HEK293 (cell line): ENCODE measurements at regions not wholly inside any gene's neighbourhood (a gene's known extent, or its start where the extent isn't known, plus 50 kb on each side); places are given as distances from the start of the nearest gene placed in this dataset.

Experiments
- CTCF ChIA-PET: fragments of 350-600 bp; formaldehyde crosslinking; extraction: SDS; loops from one replicate; lab custom pipeline; 2021; ENCODE audit warnings: antibody characterized with exemption; lab: Yijun Ruan, JAX
- POLR2A ChIA-PET: fragments of 300-600 bp; formaldehyde crosslinking; extraction: SDS; loops from one replicate; lab custom pipeline; 2020; ENCODE audit warnings: antibody characterized with exemption, inconsistent platforms; lab: Yijun Ruan, JAX
- H3K27ac ChIP-seq: fragments of 200-500 bp; sonication (Bioruptor generic); 2 replicates; pipeline ENCODE4 v1.5.1; 2014; ENCODE audit warnings: low read depth, low read length, control low read depth, inconsistent platforms; ENCODE audit errors: extremely low read depth
- H3K36me3 ChIP-seq, 2 experiments: fragments of 200-500 bp in 1 of 2; sonication (Bioruptor generic) in 1 of 2; 1 replicate in 1 of 2; 2 replicates in 1 of 2; pipeline ENCODE4 v1.5.1; 2014 to 2017; ENCODE audit warnings: inconsistent platforms in 2 of 2, low read length in 2 of 2; ENCODE audit not compliant: control insufficient read depth in 2 of 2, insufficient read depth in 1 of 2
- H3K4me1 ChIP-seq: fragments of 200-500 bp; sonication (Bioruptor generic); 2 replicates; pipeline ENCODE4 v1.5.1; 2014; ENCODE audit warnings: mild to moderate bottlenecking, low read length, inconsistent platforms; ENCODE audit not compliant: control insufficient read depth, insufficient read depth
- H3K4me3 ChIP-seq: 2 replicates; pipeline ENCODE4 v1.5.1; 2011; ENCODE audit warnings: low read depth, mild to moderate bottlenecking, control low read depth, low read length, moderate library complexity
- H3K9me3 ChIP-seq: fragments of 200-500 bp; sonication (Bioruptor generic); 2 replicates; pipeline ENCODE4 v1.5.1; 2014; ENCODE audit warnings: low read depth, low read length, inconsistent platforms; ENCODE audit not compliant: control insufficient read depth, insufficient read depth
- AEBP2 ChIP-seq: fragments of 450-650 bp; formaldehyde crosslinking; IDR thresholded peaks from 2 replicates; pipeline ENCODE4 v1.5.1; 2016; ENCODE audit warnings: missing biosample characterization, missing genetic modification characterization, borderline replicate concordance
- BCL11A ChIP-seq: fragments of 450-650 bp; formaldehyde crosslinking; IDR thresholded peaks from 2 replicates; pipeline ENCODE4 v1.5.1; 2016; ENCODE audit warnings: low read depth, missing biosample characterization, missing genetic modification characterization
- BCL6B ChIP-seq: fragments of 450-650 bp; formaldehyde crosslinking; IDR thresholded peaks from 2 replicates; pipeline ENCODE4 v1.5.1; 2017; ENCODE audit warnings: missing biosample characterization, missing genetic modification characterization
- ELK4 ChIP-seq: IDR thresholded peaks from 2 replicates; pipeline ENCODE4 v1.6.1; 2011; ENCODE audit warnings: mild to moderate bottlenecking, low read depth, low read length, borderline replicate concordance
- GLI4 ChIP-seq: fragments of 450-650 bp; formaldehyde crosslinking; IDR thresholded peaks from 2 replicates; pipeline ENCODE4 v1.5.1; 2016; ENCODE audit warnings: missing biosample characterization, missing genetic modification characterization
- KLF10 ChIP-seq: fragments of 450-650 bp; IDR thresholded peaks from 2 replicates; pipeline ENCODE4 v1.5.1; 2018; ENCODE audit warnings: missing biosample characterization, mild to moderate bottlenecking, missing genetic modification characterization
- OSR2 ChIP-seq: fragments of 450-650 bp; formaldehyde crosslinking; IDR thresholded peaks from 2 replicates; pipeline ENCODE4 v1.5.1; 2016; ENCODE audit warnings: missing biosample characterization, missing genetic modification characterization
- TSHZ1 ChIP-seq: fragments of 450-650 bp; formaldehyde crosslinking; IDR thresholded peaks from 2 replicates; pipeline ENCODE4 v1.5.1; 2016; ENCODE audit warnings: missing biosample characterization, missing genetic modification characterization, borderline replicate concordance
- ZBTB21 ChIP-seq: fragments of 450-650 bp; formaldehyde crosslinking; IDR thresholded peaks from 2 replicates; pipeline ENCODE4 v1.5.1; 2017; ENCODE audit warnings: missing biosample characterization, missing genetic modification characterization
- ZNF121 ChIP-seq: fragments of 450-650 bp; formaldehyde crosslinking; IDR thresholded peaks from 2 replicates; pipeline ENCODE4 v1.5.1; 2016; ENCODE audit warnings: missing biosample characterization, missing genetic modification characterization
- ZNF184 ChIP-seq: fragments of 450-650 bp; IDR thresholded peaks from 2 replicates; pipeline ENCODE4 v1.5.1; 2018; ENCODE audit warnings: missing biosample characterization, mild to moderate bottlenecking, missing genetic modification characterization
- ZNF24 ChIP-seq: fragments of 450-650 bp; formaldehyde crosslinking; IDR thresholded peaks from 2 replicates; pipeline ENCODE4 v1.5.1; 2016; ENCODE audit warnings: missing biosample characterization, missing genetic modification characterization
- ZNF266 ChIP-seq: fragments of 450-650 bp; formaldehyde crosslinking; IDR thresholded peaks from 2 replicates; pipeline ENCODE4 v1.5.1; 2016; ENCODE audit warnings: missing biosample characterization, missing genetic modification characterization, low read depth
- ZNF398 ChIP-seq: fragments of 450-650 bp; formaldehyde crosslinking; IDR thresholded peaks from 2 replicates; pipeline ENCODE4 v1.5.1; 2017; ENCODE audit warnings: missing biosample characterization, missing genetic modification characterization
- ZNF433 ChIP-seq: fragments of 450-650 bp; formaldehyde crosslinking; IDR thresholded peaks from 2 replicates; pipeline ENCODE4 v1.5.1; 2016; ENCODE audit warnings: missing biosample characterization, missing genetic modification characterization, low read depth
- ZNF521 ChIP-seq: fragments of 450-650 bp; formaldehyde crosslinking; IDR thresholded peaks from 2 replicates; pipeline ENCODE4 v1.5.1; 2017; ENCODE audit warnings: missing biosample characterization, mild to moderate bottlenecking, missing genetic modification characterization
- ZNF560 ChIP-seq: fragments of 450-650 bp; formaldehyde crosslinking; IDR thresholded peaks from 2 replicates; pipeline ENCODE4 v1.5.1; 2017; ENCODE audit warnings: missing biosample characterization, missing genetic modification characterization, borderline replicate concordance
- ZNF600 ChIP-seq: fragments of 450-650 bp; formaldehyde crosslinking; IDR thresholded peaks from 2 replicates; pipeline ENCODE4 v1.5.1; 2016; ENCODE audit warnings: missing biosample characterization, missing genetic modification characterization
- ZNF623 ChIP-seq: fragments of 450-650 bp; formaldehyde crosslinking; IDR thresholded peaks from 2 replicates; pipeline ENCODE4 v1.5.1; 2016; ENCODE audit warnings: missing biosample characterization, missing genetic modification characterization
- ZNF692 ChIP-seq: fragments of 450-650 bp; formaldehyde crosslinking; IDR thresholded peaks from 2 replicates; pipeline ENCODE4 v1.5.1; 2016; ENCODE audit warnings: missing biosample characterization, missing genetic modification characterization
- ZSCAN18 ChIP-seq: fragments of 450-650 bp; formaldehyde crosslinking; IDR thresholded peaks from 2 replicates; pipeline ENCODE4 v1.5.1; 2016; ENCODE audit warnings: missing biosample characterization, missing genetic modification characterization
- ZSCAN4 ChIP-seq: fragments of 450-650 bp; formaldehyde crosslinking; IDR thresholded peaks from 2 replicates; pipeline ENCODE4 v1.5.1; 2017; ENCODE audit warnings: missing biosample characterization, missing genetic modification characterization

GRCh38 chr7:145737617-145738016 is 379.0 kb upstream of the CNTNAP2 start:
- ChIA-PET POLR2A (no interaction called here), CTCF (no interaction called here)
- H3K36me3 ChIP-seq: no peaks in the 10 kb centered on the region
- no peak for TF ChIP-seq ZNF266 (tag by site-specific recombination)
- no peak for TF ChIP-seq ZNF398
- no peak for TF ChIP-seq ZNF433
- TF ChIP-seq ZNF560 (tag by site-specific recombination): no peak
- no peak for TF ChIP-seq ZNF623 (tag by site-specific recombination)
- TF ChIP-seq ZSCAN4 (tag by site-specific recombination): no peak
- no peak for TF ChIP-seq ZNF521 (tag by site-specific recombination)
- H3K9me3 ChIP-seq: no peaks in the 10 kb centered on the region
- no peak overlapping the region for H3K4me3 ChIP-seq
- H3K4me1 ChIP-seq: no peaks in the 10 kb centered on the region
- H3K27ac ChIP-seq: no peak overlapping the region

GRCh38 chr7:145735061-145735460 is 381.5 kb upstream of the CNTNAP2 start:
- Histone ChIP-seq H3K36me3 (no peaks in the 10 kb centered on the region), H3K4me3 (no peak overlapping the region), H3K4me1 (no peaks in the 10 kb centered on the region), H3K27ac (no peak overlapping the region), H3K9me3 (no peaks in the 10 kb centered on the region)
- ChIA-PET POLR2A (no interaction called here), CTCF (no interaction called here)
- no peak for TF ChIP-seq ZNF521 (tag by site-specific recombination)
- TF ChIP-seq ELK4: no peak
- no peak for TF ChIP-seq ZBTB21
- no peak for TF ChIP-seq ZNF600 (tag by site-specific recombination)
- no peak for TF ChIP-seq BCL6B (tag by site-specific recombination)
- no peak for TF ChIP-seq OSR2
- TF ChIP-seq TSHZ1 (tag by site-specific recombination): no peak
- no peak for TF ChIP-seq BCL11A (tag by site-specific recombination)
- no peak for TF ChIP-seq GLI4 (tag by site-specific recombination)
- no peak for TF ChIP-seq ZSCAN18 (tag by site-specific recombination)
- TF ChIP-seq AEBP2 (tag by site-specific recombination): no peak
- TF ChIP-seq ZNF121 (tag by site-specific recombination): no peak
- TF ChIP-seq KLF10 (tag by site-specific recombination): no peak
- no peak for TF ChIP-seq ZNF24
- no peak for TF ChIP-seq ZNF184
- TF ChIP-seq ZNF692 (tag by site-specific recombination): no peak
